Esophagus muscularis mucosa (tissue), 4 donors: ENCODE measurements at regions not wholly inside any gene's neighbourhood (a gene's known extent, or its start where the extent isn't known, plus 50 kb on each side); places are given as distances from the start of the nearest gene placed in this dataset.

Source experiments
- DNase-seq: peaks from one replicate; pipeline ENCODE4 v3.0.0-alpha.2; 2017; ENCODE audit errors: extremely low spot score
- H3K27ac ChIP-seq, 4 donors: fragments of 200-600 bp; sonication (generic); replicated peaks in 1 of 4; 1 replicate in 3 of 4; 2 replicates in 1 of 4; pipeline ENCODE4 v1.5.1; 2016 to 2019; ENCODE audit warnings: mild to moderate bottlenecking in 1 of 4
- H3K27me3 ChIP-seq, 4 donors: fragments of 200-600 bp; sonication (generic); one replicate each; pipeline versions ENCODE4 v1.5.1 to v1.6.0; 2016 to 2019
- H3K36me3 ChIP-seq, 4 donors: fragments of 200-600 bp; sonication (generic); one replicate each; pipeline ENCODE4 v1.5.1; 2016 to 2019
- H3K4me1 ChIP-seq, 4 donors: fragments of 200-600 bp; sonication (generic); one replicate each; pipeline ENCODE4 v1.5.1; 2016 to 2019
- H3K4me3 ChIP-seq, 4 donors: fragments of 200-600 bp; sonication (generic); 1 replicate in 2 of 4; 2 replicates in 2 of 4; pipeline ENCODE4 v1.5.1; 2016 to 2019; ENCODE audit warnings: mild to moderate bottlenecking in 4 of 4, moderate library complexity in 1 of 4
- H3K9me3 ChIP-seq, 4 donors: fragments of 200-600 bp; sonication (generic); 1 replicate in 3 of 4; 2 replicates in 1 of 4; pipeline ENCODE4 v1.5.1; 2016 to 2019
- CTCF ChIP-seq, 3 experiments: fragments of 200-600 bp in 2 of 3; fragments of 450-650 bp in 1 of 3; sonication (generic) in 2 of 3; IDR thresholded peaks; one replicate each; pipeline ENCODE4 v1.5.1; 2017 to 2019; ENCODE audit warnings: antibody characterized with exemption in 3 of 3, mild to moderate bottlenecking in 2 of 3, moderate library complexity in 1 of 3
- EP300 ChIP-seq: sonication (generic); formaldehyde crosslinking; IDR thresholded peaks from one replicate; pipeline ENCODE4 v1.6.1; 2017; ENCODE audit warnings: antibody characterized with exemption
- POLR2A ChIP-seq: fragments of 450-650 bp; IDR thresholded peaks from one replicate; pipeline ENCODE4 v1.6.1; 2017; ENCODE audit warnings: antibody characterized with exemption, moderate library complexity, mild to moderate bottlenecking, low read depth
- POLR2AphosphoS5 ChIP-seq, 2 donors: sonication (generic); formaldehyde crosslinking; IDR thresholded peaks; one replicate each; pipeline ENCODE4 v1.6.1; 2017; ENCODE audit warnings: antibody characterized with exemption in 2 of 2
- WGBS: methylation state at CpG from one replicate; pipeline ENCODE4 v1.1.5; 2018; 5-methylcytosine and 5-hydroxymethylcytosine counted together
- intact Hi-C: fragments of 100-400 bp; cut with DNase I; formaldehyde crosslinking; loops from one replicate; pipeline ENCODE4 v1.15.1; 2023

GRCh38 chr2:57962861-57963260 is 83.7 kb upstream of the VRK2 start:
- TF ChIP-seq CTCF (IDR thresholded peaks at IDR 0.05) (no peak), POLR2A (no peak), POLR2AphosphoS5 (IDR thresholded peaks at IDR 0.05) (no peak), EP300 (no peak)
- no peak for DNase-seq
- no peaks in the 10 kb centered on the region for H3K27me3 ChIP-seq
- H3K36me3 ChIP-seq, result no peaks in the 10 kb centered on the region
- intact Hi-C loops, result no loop called here
- no peak overlapping the region for H3K4me3 ChIP-seq
- no peaks in the 10 kb centered on the region for H3K9me3 ChIP-seq
- no peak overlapping the region for H3K27ac ChIP-seq
- no peaks in the 10 kb centered on the region for H3K4me1 ChIP-seq
- WGBS, result 90% methylated on average over 3 of the region's 3 CpGs

- Histone ChIP-seq H3K4me3 (no peak overlapping the region), H3K36me3 (no peaks in the 10 kb centered on the region), H3K9me3 (no peaks in the 10 kb centered on the region), H3K27me3 (no peaks in the 10 kb centered on the region), H3K4me1 (no peaks in the 10 kb centered on the region), H3K27ac (no peak overlapping the region)
- WGBS, result 96% methylated on average over 1 of the region's 1 CpG
- intact Hi-C loops, result no loop called here
- TF ChIP-seq EP300 (no peak), CTCF (IDR thresholded peaks at IDR 0.05) (no peak), POLR2A (no peak), POLR2AphosphoS5 (IDR thresholded peaks at IDR 0.05) (no peak)
- DNase-seq, result no peak
These were observed 81.4 kb upstream of the VRK2 start for GRCh38 chr2:57965219-57965618.

GRCh38 chr2:57965961-57966360 is 80.6 kb upstream of the VRK2 start:
- DNase-seq, result no peak
- no peak overlapping the region for H3K4me3 ChIP-seq
- H3K27me3 ChIP-seq, result no peaks in the 10 kb centered on the region
- 100% methylated on average over 1 of the region's 1 CpG for WGBS
- intact Hi-C loops, result no loop called here
- H3K27ac ChIP-seq, result no peak overlapping the region
- H3K36me3 ChIP-seq, result no peaks in the 10 kb centered on the region
- H3K9me3 ChIP-seq, result no peaks in the 10 kb centered on the region
- H3K4me1 ChIP-seq, result no peaks in the 10 kb centered on the region
- TF ChIP-seq POLR2AphosphoS5 (IDR thresholded peaks at IDR 0.05), result no peak
- TF ChIP-seq POLR2A, result no peak
- TF ChIP-seq EP300, result no peak
- TF ChIP-seq CTCF (IDR thresholded peaks at IDR 0.05), result no peak

- Histone ChIP-seq H3K36me3 (no peaks in the 10 kb centered on the region), H3K27ac (no peak overlapping the region), H3K4me3 (no peak overlapping the region), H3K9me3 (no peaks in the 10 kb centered on the region), H3K4me1 (no peaks in the 10 kb centered on the region), H3K27me3 (no peaks in the 10 kb centered on the region)
- DNase-seq, result no peak
- no peak for TF ChIP-seq POLR2AphosphoS5 (IDR thresholded peaks at IDR 0.05)
- TF ChIP-seq EP300, result no peak
- TF ChIP-seq CTCF (IDR thresholded peaks at IDR 0.05), result no peak
- no peak for TF ChIP-seq POLR2A
- intact Hi-C loops, result no loop called here
- 80% methylated on average over 2 of the region's 2 CpGs for WGBS
These were observed 72.9 kb upstream of the VRK2 start for GRCh38 chr2:57973621-57974186.

- DNase-seq, result no peak
- intact Hi-C loops, result no loop called here
- Histone ChIP-seq H3K36me3 (no peaks in the 10 kb centered on the region), H3K9me3 (peaks cover 0 to 7% (median 0%) of the 10 kb centered on the region in 4 donors), H3K4me1 (no peaks in the 10 kb centered on the region), H3K27ac (no peak overlapping the region), H3K4me3 (no peak overlapping the region), H3K27me3 (no peaks in the 10 kb centered on the region)
- WGBS, result 88% methylated on average over 4 of the region's 4 CpGs
- TF ChIP-seq POLR2A (no peak), POLR2AphosphoS5 (IDR thresholded peaks at IDR 0.05) (no peak), EP300 (no peak), CTCF (IDR thresholded peaks at IDR 0.05) (no peak)
These were observed 67.4 kb upstream of the VRK2 start for GRCh38 chr2:57979158-57979557.
